Panc1 (cell line): ENCODE measurements at regions not wholly inside any gene's neighbourhood (a gene's known extent, or its start where the extent isn't known, plus 50 kb on each side); places are given as distances from the start of the nearest gene placed in this dataset.

Experiments used
- ATAC-seq: fragments of 200-7000 bp; cut with Tn5 transposase; 2 replicates; pipeline ENCODE4 v1.9.1; 2020; ENCODE audit warnings: mild to moderate bottlenecking, moderate library complexity
- BruUV-seq: library from RNA; stranded (reverse); fragments of 400-500 nt; replicated peaks from 2 replicates; lab custom pipeline; 2021; lab: Mats Ljungman, UMichigan
- CTCF ChIA-PET: fragments of 300-600 bp; sonication (Branson Sonifier 250); formaldehyde crosslinking; loops from one replicate; lab custom pipeline; 2022; ENCODE audit warnings: antibody characterized with exemption; lab: Charles Lee
- POLR2A ChIA-PET: fragments of 300-600 bp; sonication (Branson Sonifier 250); formaldehyde crosslinking; loops from one replicate; lab custom pipeline; 2022; ENCODE audit warnings: antibody characterized with exemption; lab: Charles Lee
- DNase-seq: peaks from one replicate; pipeline ENCODE4 v3.0.0-alpha.2; 2010; ENCODE audit warnings: low read depth, low spot score
- H3K27ac ChIP-seq: 2 replicates; pipeline ENCODE4 v1.5.1; 2011; ENCODE audit warnings: mild to moderate bottlenecking, low read length, inconsistent platforms
- H3K27me3 ChIP-seq: fragments of 200-500 bp; sonication (Bioruptor generic); 2 replicates; pipeline ENCODE4 v1.6.0; 2014; ENCODE audit warnings: low read length, inconsistent platforms; ENCODE audit not compliant: control insufficient read depth, insufficient read depth
- H3K36me3 ChIP-seq: fragments of 200-500 bp; sonication (Bioruptor generic); 2 replicates; pipeline ENCODE4 v1.5.1; 2014; ENCODE audit warnings: inconsistent platforms, mild to moderate bottlenecking, low read length, moderate library complexity; ENCODE audit not compliant: control insufficient read depth, insufficient read depth
- H3K4me1 ChIP-seq: 2 replicates; pipeline ENCODE4 v1.5.1; 2011; ENCODE audit warnings: inconsistent platforms, mild to moderate bottlenecking, low read length, moderate library complexity; ENCODE audit not compliant: control insufficient read depth, insufficient read depth
- H3K4me3 ChIP-seq, 2 experiments: 2 replicates each; pipeline ENCODE4 v1.5.1; 2011 to 2012; ENCODE audit warnings: low read depth in 2 of 2, low read length in 2 of 2, mild to moderate bottlenecking in 2 of 2, inconsistent platforms in 1 of 2, moderate library complexity in 1 of 2
- H3K9me3 ChIP-seq: fragments of 200-500 bp; sonication (Bioruptor generic); 2 replicates; pipeline ENCODE4 v1.5.1; 2014; ENCODE audit warnings: low read depth, mild to moderate bottlenecking, inconsistent platforms, low read length, moderate library complexity; ENCODE audit not compliant: control insufficient read depth, insufficient read depth
- POLR2AphosphoS5 ChIP-seq: IDR thresholded peaks from 2 replicates; pipeline ENCODE4 v1.6.1; 2012; ENCODE audit warnings: mild to moderate bottlenecking, low read depth, low read length, moderate library complexity
- SIN3A ChIP-seq: IDR thresholded peaks from 2 replicates; pipeline ENCODE4 v1.6.1; 2012; ENCODE audit warnings: low read depth, mild to moderate bottlenecking, low read length, moderate library complexity, borderline replicate concordance; ENCODE audit not compliant: insufficient read depth
- TCF7L2 ChIP-seq: IDR thresholded peaks from 2 replicates; pipeline ENCODE4 v1.6.1; 2011; ENCODE audit warnings: mild to moderate bottlenecking, low read depth, low read length, inconsistent platforms
- in situ Hi-C: cut with HindIII; loops from 2 replicates; pipeline ENCODE4 v1.10.0; 2016; ENCODE audit warnings: low sequenced_read_pairs, low pct_unique_long_range_greater_than_20kb
- intact Hi-C: fragments of 100-400 bp; cut with micrococcal nuclease; formaldehyde crosslinking; loops from one replicate; pipeline ENCODE4 v1.10.0; 2022; ENCODE audit not compliant: unreplicated experiment
- TF ChIP-seq, protein P1 (sequence below), 2 experiments: IDR thresholded peaks; 2 replicates each; pipeline ENCODE4 v1.6.1; 2011 to 2012; ENCODE audit warnings: low read depth in 2 of 2, control low read depth in 1 of 2, low read length in 1 of 2, mild to moderate bottlenecking in 1 of 2, moderate library complexity in 1 of 2; ENCODE audit not compliant: insufficient read depth in 1 of 2
- TF ChIP-seq, protein P2 (sequence below): fragments of 450-650 bp; IDR thresholded peaks from 2 replicates; pipeline ENCODE4 v1.5.1; 2017; ENCODE audit warnings: mild to moderate bottlenecking

DNA sequence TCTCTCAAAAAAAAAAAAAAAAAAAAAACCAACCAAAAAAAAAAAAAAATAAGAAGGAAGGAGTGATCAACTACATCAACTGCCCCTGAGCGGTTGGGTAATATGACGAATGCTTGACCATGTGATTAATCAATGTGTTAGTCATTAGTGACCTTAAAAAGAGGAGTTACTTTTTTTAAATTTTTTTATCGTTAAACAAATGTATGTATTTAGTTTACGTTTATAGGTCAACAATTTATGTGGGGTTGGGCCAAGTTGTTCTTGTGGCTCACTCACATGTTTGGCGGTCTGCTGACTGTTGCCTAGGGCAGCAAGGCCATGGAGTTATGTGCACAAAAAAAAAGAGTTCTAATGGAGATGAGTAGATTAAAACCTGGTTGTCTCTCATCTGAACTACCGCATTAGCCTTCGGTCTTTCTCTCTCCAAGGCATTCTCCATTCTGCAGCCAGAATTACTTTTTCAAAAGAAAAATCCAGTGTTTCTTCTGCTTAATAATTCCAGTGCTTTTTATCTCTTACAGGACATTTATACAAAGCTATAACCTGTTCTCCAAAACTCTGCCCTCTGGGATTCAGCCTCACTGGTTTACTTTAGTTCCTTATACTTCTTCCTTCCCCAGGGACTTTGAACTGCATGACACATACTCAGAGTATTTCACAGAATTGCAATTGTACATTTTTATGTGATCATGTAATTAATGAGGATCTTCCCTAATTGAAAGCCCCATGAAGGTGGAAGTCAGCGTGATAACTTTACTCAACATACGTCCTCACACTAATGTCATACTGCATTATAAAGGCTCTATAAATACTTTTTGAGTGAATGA, 505.5 kb downstream of the ANKRD50 start:
- Histone ChIP-seq H3K4me1 (no peaks in the 10 kb centered on the region), H3K27me3 (no peaks in the 10 kb centered on the region), H3K36me3 (no peaks in the 10 kb centered on the region), H3K4me3 (no peak overlapping the region), H3K9me3 (no peaks in the 10 kb centered on the region), H3K27ac (no peak overlapping the region)
- ChIA-PET CTCF (no interaction called here), POLR2A (no interaction called here)
- DNase-seq (no peak), ATAC-seq (no peak)
- in situ Hi-C loops, result no loop called here
- intact Hi-C loops, result no loop called here
- BruUV-seq, result no TSS peak
- TF ChIP-seq, protein P1, sequence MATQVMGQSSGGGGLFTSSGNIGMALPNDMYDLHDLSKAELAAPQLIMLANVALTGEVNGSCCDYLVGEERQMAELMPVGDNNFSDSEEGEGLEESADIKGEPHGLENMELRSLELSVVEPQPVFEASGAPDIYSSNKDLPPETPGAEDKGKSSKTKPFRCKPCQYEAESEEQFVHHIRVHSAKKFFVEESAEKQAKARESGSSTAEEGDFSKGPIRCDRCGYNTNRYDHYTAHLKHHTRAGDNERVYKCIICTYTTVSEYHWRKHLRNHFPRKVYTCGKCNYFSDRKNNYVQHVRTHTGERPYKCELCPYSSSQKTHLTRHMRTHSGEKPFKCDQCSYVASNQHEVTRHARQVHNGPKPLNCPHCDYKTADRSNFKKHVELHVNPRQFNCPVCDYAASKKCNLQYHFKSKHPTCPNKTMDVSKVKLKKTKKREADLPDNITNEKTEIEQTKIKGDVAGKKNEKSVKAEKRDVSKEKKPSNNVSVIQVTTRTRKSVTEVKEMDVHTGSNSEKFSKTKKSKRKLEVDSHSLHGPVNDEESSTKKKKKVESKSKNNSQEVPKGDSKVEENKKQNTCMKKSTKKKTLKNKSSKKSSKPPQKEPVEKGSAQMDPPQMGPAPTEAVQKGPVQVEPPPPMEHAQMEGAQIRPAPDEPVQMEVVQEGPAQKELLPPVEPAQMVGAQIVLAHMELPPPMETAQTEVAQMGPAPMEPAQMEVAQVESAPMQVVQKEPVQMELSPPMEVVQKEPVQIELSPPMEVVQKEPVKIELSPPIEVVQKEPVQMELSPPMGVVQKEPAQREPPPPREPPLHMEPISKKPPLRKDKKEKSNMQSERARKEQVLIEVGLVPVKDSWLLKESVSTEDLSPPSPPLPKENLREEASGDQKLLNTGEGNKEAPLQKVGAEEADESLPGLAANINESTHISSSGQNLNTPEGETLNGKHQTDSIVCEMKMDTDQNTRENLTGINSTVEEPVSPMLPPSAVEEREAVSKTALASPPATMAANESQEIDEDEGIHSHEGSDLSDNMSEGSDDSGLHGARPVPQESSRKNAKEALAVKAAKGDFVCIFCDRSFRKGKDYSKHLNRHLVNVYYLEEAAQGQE (IDR thresholded peaks at IDR 0.05; ENCODE audit: insufficient read depth in 1 of 2, low read depth in 2 of 2, low read length in 1 of 2), result no peak
- TF ChIP-seq, protein P2, sequence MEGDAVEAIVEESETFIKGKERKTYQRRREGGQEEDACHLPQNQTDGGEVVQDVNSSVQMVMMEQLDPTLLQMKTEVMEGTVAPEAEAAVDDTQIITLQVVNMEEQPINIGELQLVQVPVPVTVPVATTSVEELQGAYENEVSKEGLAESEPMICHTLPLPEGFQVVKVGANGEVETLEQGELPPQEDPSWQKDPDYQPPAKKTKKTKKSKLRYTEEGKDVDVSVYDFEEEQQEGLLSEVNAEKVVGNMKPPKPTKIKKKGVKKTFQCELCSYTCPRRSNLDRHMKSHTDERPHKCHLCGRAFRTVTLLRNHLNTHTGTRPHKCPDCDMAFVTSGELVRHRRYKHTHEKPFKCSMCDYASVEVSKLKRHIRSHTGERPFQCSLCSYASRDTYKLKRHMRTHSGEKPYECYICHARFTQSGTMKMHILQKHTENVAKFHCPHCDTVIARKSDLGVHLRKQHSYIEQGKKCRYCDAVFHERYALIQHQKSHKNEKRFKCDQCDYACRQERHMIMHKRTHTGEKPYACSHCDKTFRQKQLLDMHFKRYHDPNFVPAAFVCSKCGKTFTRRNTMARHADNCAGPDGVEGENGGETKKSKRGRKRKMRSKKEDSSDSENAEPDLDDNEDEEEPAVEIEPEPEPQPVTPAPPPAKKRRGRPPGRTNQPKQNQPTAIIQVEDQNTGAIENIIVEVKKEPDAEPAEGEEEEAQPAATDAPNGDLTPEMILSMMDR, result no peak
- no peak for TF ChIP-seq TCF7L2
- TF ChIP-seq POLR2AphosphoS5, result no peak
- TF ChIP-seq SIN3A, result no peak

DNA sequence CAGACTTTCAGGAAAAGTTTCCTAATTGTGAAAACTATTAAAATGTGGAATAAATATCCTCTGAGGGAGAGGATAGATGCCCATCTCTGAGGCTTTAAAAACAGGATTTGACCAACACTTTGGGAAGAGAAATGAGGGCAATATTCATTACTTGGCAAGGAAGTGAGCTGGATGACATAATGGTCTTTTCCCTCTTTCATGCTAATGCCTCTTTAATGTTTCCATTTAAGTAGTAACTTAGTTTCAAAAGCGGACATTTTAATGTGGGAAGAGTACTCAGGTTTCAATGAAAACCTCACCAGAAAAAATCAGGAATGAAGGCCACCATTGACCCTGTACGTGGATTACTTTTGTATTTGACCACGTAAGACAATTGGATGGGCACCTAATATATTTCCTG, 503.3 kb downstream of the ANKRD50 start:
- DNase-seq (no peak), ATAC-seq (no peak)
- H3K27me3 ChIP-seq, result no peaks in the 10 kb centered on the region
- H3K4me3 ChIP-seq, result no peak overlapping the region
- in situ Hi-C loops, result no loop called here
- H3K9me3 ChIP-seq, result no peaks in the 10 kb centered on the region
- no peaks in the 10 kb centered on the region for H3K36me3 ChIP-seq
- POLR2A ChIA-PET, result no interaction called here
- no peak overlapping the region for H3K27ac ChIP-seq
- CTCF ChIA-PET, result no interaction called here
- BruUV-seq, result no TSS peak
- intact Hi-C loops, result no loop called here
- TF ChIP-seq SIN3A (no peak), TCF7L2 (no peak), POLR2AphosphoS5 (no peak)
- TF ChIP-seq, protein P1 (IDR thresholded peaks at IDR 0.05; ENCODE audit: insufficient read depth in 1 of 2, low read depth in 2 of 2, low read length in 1 of 2), result no peak
- TF ChIP-seq, protein P2, result no peak
- no peaks in the 10 kb centered on the region for H3K4me1 ChIP-seq
